SK-N-MC (cell line): ENCODE measurements at regions not wholly inside any gene's neighbourhood (a gene's known extent, or its start where the extent isn't known, plus 50 kb on each side); places are given as distances from the start of the nearest gene placed in this dataset.

Experiments used
- EZH2 ChIP-seq: fragments of 200-600 bp; sonication (generic); IDR thresholded peaks from one replicate; pipeline ENCODE4 v1.6.1; 2017; ENCODE audit warnings: antibody characterized with exemption
- FOXP2 ChIP-seq: optimal IDR thresholded peaks from 2 replicates; pipeline ENCODE3; 2011; ENCODE audit warnings: mild to moderate bottlenecking, moderate library complexity; ENCODE audit not compliant: insufficient read depth; ENCODE audit errors: extremely low read length, control extremely low read depth
- POLR2AphosphoS5 ChIP-seq: IDR thresholded peaks from 2 replicates; pipeline ENCODE4 v1.6.1; 2012; ENCODE audit warnings: mild to moderate bottlenecking, low read depth, low read length, borderline replicate concordance

DNA sequence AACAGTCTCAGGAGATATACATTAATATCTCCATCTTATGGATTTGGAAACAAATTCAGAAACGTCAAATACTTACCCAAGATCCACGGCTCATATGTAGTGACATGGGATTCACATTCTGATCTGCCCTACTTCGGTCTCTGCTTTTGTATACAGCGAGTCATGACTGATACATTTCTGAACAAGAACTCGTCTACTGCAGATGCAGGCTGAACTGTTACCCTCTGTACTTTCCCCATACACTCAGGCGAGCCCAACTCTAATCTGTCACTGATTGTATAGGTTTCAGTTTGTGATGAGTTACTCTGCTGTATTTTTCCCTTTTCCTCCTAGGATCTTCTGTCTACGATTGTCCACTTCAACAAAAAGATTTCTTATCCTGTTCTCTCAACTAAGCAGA, 441.6 kb downstream of the CCDC91 start:
- TF ChIP-seq EZH2 (no peak), POLR2AphosphoS5 (no peak), FOXP2 (no peak)
